Endothelial cell (in vitro differentiated cells): ENCODE measurements at regions not wholly inside any gene's neighbourhood (a gene's known extent, or its start where the extent isn't known, plus 50 kb on each side); places are given as distances from the start of the nearest gene placed in this dataset.

Experiments used
- DNase-seq: peaks from one replicate; pipeline ENCODE4 v3.0.0; 2021; ENCODE audit warnings: low spot score
- H3K27ac Mint-ChIP-seq: one replicate; pipeline ENCODE4 v1.8.0; 2021; ENCODE audit warnings: mixed read lengths, inconsistent platforms; ENCODE audit not compliant: unreplicated experiment
- H3K27me3 Mint-ChIP-seq: one replicate; pipeline ENCODE4 v1.8.0; 2021; ENCODE audit warnings: mild to moderate bottlenecking, moderate library complexity, mixed read lengths, inconsistent platforms; ENCODE audit not compliant: unreplicated experiment
- H3K36me3 Mint-ChIP-seq: one replicate; pipeline ENCODE4 v1.8.0; 2021; ENCODE audit warnings: mild to moderate bottlenecking, low read depth, mixed read lengths, inconsistent platforms; ENCODE audit not compliant: unreplicated experiment
- H3K4me1 Mint-ChIP-seq: one replicate; pipeline ENCODE4 v1.8.0; 2021; ENCODE audit warnings: mild to moderate bottlenecking, mixed read lengths, inconsistent platforms; ENCODE audit not compliant: unreplicated experiment
- H3K4me3 Mint-ChIP-seq: one replicate; pipeline ENCODE4 v1.8.0; 2021; ENCODE audit warnings: mild to moderate bottlenecking, mixed read lengths, inconsistent platforms; ENCODE audit not compliant: unreplicated experiment
- H3K9me3 Mint-ChIP-seq: one replicate; pipeline ENCODE4 v1.8.0; 2021; ENCODE audit warnings: mixed read lengths, inconsistent platforms; ENCODE audit not compliant: unreplicated experiment
- TF ChIP-seq, protein P1 (sequence below): fragments of 200-600 bp; sonication (generic); IDR thresholded peaks from one replicate; pipeline ENCODE4 v1.5.0; 2021; ENCODE audit warnings: antibody characterized with exemption; ENCODE audit not compliant: unreplicated experiment

DNA sequence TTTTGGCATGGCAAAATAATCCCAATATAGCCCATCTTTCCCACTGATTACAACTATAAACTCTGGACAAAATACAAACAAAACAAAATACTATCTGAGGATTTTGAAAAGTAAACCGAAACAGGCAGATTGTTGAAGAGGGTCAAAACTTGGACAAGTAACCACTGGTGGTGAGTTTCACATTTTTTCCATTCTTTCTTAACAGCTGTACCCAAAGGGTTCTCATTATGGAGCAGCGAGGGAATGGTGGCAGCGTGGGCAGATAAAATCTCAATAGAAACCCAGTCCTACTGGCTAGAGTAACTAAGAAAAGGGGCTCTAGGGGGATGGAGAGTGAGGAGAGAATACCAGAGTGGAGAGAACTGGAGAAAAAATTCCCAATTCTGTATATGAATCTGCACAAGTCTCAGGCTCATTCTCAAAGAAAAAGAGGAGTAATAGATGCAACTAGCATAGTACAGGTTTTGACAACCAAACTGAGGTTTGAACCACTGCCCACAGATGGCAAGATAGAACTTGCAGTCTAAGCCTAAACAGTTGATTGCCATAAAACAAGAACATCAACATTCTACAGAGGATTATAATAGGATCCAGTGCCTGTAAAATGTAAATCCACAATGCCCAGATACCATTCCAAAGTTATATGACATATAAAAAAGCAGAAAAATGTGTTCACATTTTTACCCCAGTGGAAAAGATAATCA lies 284.5 kb downstream of the KCNRG start:
- TF ChIP-seq, protein P1, sequence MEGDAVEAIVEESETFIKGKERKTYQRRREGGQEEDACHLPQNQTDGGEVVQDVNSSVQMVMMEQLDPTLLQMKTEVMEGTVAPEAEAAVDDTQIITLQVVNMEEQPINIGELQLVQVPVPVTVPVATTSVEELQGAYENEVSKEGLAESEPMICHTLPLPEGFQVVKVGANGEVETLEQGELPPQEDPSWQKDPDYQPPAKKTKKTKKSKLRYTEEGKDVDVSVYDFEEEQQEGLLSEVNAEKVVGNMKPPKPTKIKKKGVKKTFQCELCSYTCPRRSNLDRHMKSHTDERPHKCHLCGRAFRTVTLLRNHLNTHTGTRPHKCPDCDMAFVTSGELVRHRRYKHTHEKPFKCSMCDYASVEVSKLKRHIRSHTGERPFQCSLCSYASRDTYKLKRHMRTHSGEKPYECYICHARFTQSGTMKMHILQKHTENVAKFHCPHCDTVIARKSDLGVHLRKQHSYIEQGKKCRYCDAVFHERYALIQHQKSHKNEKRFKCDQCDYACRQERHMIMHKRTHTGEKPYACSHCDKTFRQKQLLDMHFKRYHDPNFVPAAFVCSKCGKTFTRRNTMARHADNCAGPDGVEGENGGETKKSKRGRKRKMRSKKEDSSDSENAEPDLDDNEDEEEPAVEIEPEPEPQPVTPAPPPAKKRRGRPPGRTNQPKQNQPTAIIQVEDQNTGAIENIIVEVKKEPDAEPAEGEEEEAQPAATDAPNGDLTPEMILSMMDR: no peak
- no peaks in the 10 kb centered on the region for H3K4me1 Mint-ChIP-seq
- no peaks in the 10 kb centered on the region for H3K27me3 Mint-ChIP-seq
- no peak for DNase-seq
- H3K36me3 Mint-ChIP-seq: no peaks in the 10 kb centered on the region
- H3K9me3 Mint-ChIP-seq: no peaks in the 10 kb centered on the region
- no peak overlapping the region for H3K4me3 Mint-ChIP-seq
- no peak overlapping the region for H3K27ac Mint-ChIP-seq

DNA sequence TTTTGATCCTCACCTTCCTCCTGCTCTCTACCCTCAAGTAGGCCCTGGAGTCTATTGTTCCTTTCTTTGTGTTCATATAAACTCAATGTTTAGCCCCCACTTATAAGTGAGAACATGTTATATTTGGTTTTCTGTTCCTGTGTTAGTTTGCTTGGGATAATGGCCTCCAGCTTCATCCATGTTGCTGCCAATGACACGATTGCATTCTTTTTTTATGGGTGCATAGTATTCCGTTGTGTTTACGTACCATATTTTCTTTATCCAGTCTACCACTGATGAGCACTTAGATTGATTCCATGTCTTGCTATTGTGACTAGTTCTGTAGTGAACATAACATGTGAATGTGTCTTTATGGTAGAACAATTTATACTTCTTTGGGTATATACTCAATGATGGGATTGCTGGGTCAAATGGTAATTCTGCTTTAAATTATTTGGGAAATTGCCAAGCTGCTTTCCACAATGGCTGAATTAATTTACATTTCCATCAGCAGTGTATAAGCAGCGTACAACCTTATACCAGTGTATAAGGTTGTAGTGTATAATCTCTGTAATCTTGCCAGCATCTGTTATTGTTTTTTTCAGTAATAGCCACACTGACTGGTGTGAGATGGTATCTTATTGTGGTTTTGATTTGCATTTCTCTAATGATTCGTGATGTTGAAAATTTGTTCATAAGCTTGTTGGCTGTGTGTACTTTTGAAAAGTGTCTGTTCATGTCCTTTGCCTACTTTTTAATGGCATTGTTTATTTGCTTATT lies 288.9 kb downstream of the KCNRG start:
- H3K9me3 Mint-ChIP-seq: no peaks in the 10 kb centered on the region
- H3K36me3 Mint-ChIP-seq: no peaks in the 10 kb centered on the region
- no peak overlapping the region for H3K4me3 Mint-ChIP-seq
- TF ChIP-seq, protein P1: no peak
- H3K27ac Mint-ChIP-seq: no peak overlapping the region
- no peaks in the 10 kb centered on the region for H3K27me3 Mint-ChIP-seq
- no peak for DNase-seq
- peaks cover 5% of the 10 kb centered on the region for H3K4me1 Mint-ChIP-seq

DNA sequence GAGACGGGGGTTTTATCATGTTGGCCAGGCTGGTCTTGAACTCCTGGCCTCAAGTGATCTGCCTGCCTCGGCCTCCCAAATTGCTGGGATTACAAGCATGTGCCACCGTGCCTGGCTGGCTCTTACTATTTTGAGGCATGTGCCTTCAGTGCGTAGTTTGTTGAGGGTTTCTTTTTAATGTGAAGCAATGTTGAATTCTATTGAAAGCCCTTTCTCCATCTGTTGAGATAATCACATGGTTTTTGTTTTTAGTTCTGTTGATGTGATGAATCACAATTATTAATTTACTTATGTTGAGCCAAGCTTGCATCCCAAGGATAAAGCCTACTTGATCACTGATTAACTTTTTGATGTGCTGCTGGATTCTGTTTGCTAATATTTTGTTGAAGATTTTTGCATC lies 290.9 kb downstream of the KCNRG start:
- H3K9me3 Mint-ChIP-seq: no peaks in the 10 kb centered on the region
- no peaks in the 10 kb centered on the region for H3K36me3 Mint-ChIP-seq
- no peak overlapping the region for H3K27ac Mint-ChIP-seq
- TF ChIP-seq, protein P1: no peak
- peaks cover 17% of the 10 kb centered on the region for H3K4me1 Mint-ChIP-seq
- no peak overlapping the region for H3K4me3 Mint-ChIP-seq
- no peak for DNase-seq
- H3K27me3 Mint-ChIP-seq: no peaks in the 10 kb centered on the region

GRCh38 chr13:50309318-50309717 lies 294.1 kb downstream of the KCNRG start:
- Mint-ChIP-seq H3K4me1 (peaks cover 22% of the 10 kb centered on the region), H3K4me3 (no peak overlapping the region)

More at GRCh38 chr13:50309318-50309717, 294.1 kb downstream of the KCNRG start:
- Mint-ChIP-seq H3K9me3 (no peaks in the 10 kb centered on the region), H3K27ac (no peak overlapping the region), H3K36me3 (no peaks in the 10 kb centered on the region), H3K27me3 (no peaks in the 10 kb centered on the region)
- no peak for DNase-seq
- TF ChIP-seq, protein P1: no peak
